Epithelial cell of proximal tubule (primary cell): ENCODE measurements at regions not wholly inside any gene's neighbourhood (a gene's known extent, or its start where the extent isn't known, plus 50 kb on each side); places are given as distances from the start of the nearest gene placed in this dataset.

Experiments used
- DNase-seq: peaks from one replicate; pipeline ENCODE4 v3.0.0-alpha.2; 2011; ENCODE audit warnings: low read depth
- H3K4me3 ChIP-seq: 2 replicates; pipeline ENCODE4 v1.5.1; 2011; ENCODE audit warnings: low read depth, mild to moderate bottlenecking, low read length
- CTCF ChIP-seq: conservative IDR thresholded peaks from 2 replicates; pipeline ENCODE4 v1.5.1; 2012; ENCODE audit warnings: low read depth, mild to moderate bottlenecking, low read length

- DNase-seq, result no peak
- no peak for TF ChIP-seq CTCF
- H3K4me3 ChIP-seq, result no peak overlapping the region
Observed at GRCh38 chr3:178437236-178437635, 99.0 kb upstream of the KCNMB2 start.

DNA sequence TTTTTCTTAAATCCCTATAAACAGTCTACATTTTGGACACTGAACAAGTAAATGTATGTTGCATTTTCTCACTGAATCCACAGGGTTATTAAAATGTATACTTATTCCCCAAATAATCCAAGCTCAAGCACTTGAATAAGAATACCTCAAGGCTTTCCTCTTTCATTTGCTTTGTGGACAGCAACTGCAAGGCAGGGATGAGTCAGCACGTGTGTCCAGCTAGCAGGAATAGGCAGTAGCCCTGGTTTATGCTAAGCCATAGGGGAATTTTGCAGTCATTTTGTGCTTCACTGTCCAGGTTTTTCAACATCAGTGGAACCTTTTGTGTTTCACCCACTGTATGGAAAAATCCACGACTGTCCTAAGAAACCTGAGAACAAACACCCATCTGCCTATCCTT lies 96.7 kb upstream of the KCNMB2 start:
- no peak for TF ChIP-seq CTCF
- H3K4me3 ChIP-seq, result no peak overlapping the region
- no peak for DNase-seq

- no peak for TF ChIP-seq CTCF
- no peak overlapping the region for H3K4me3 ChIP-seq
- no peak for DNase-seq
Observed at GRCh38 chr3:178440043-178440442, 96.2 kb upstream of the KCNMB2 start.

- no peak overlapping the region for H3K4me3 ChIP-seq
- peak; percentile 36 for TF ChIP-seq CTCF
- no peak for DNase-seq
Observed at GRCh38 chr3:178443634-178444033, 92.6 kb upstream of the KCNMB2 start.

GRCh38 chr3:178445139-178445538 lies 91.1 kb upstream of the KCNMB2 start:
- DNase-seq, result no peak
- no peak overlapping the region for H3K4me3 ChIP-seq
- no peak for TF ChIP-seq CTCF

GRCh38 chr3:178446059-178446458 lies 90.2 kb upstream of the KCNMB2 start:
- no peak for TF ChIP-seq CTCF
- DNase-seq, result no peak
- no peak overlapping the region for H3K4me3 ChIP-seq

- no peak for TF ChIP-seq CTCF
- no peak overlapping the region for H3K4me3 ChIP-seq
- no peak for DNase-seq
Observed at GRCh38 chr3:178450476-178450875, 85.8 kb upstream of the KCNMB2 start.
